ENCODE measurements at regions not wholly inside any gene's neighbourhood (a gene's known extent, or its start where the extent isn't known, plus 50 kb on each side); places are given as distances from the start of the nearest gene placed in this dataset.

- H3K27ac ChIP-seq (ENCODE audit: insufficient read depth in 1 of 2, low read depth in 1 of 2, low read length in 2 of 2, poor library complexity in 1 of 2, severe bottlenecking in 2 of 2), result no peak overlapping the region
- POLR2A ChIA-PET, result no interaction called here
- no peak for DNase-seq
- WGBS (ENCODE audit: insufficient coverage), result 94% methylated on average over 3 of the region's 4 CpGs
- CTCF ChIA-PET, result no interaction called here
- peaks cover 0 to 2% (median 0%) of the 10 kb centered on the region in 5 experiments for H3K9me3 ChIP-seq (ENCODE audit: control extremely low read depth in 1 of 5, control insufficient read depth in 4 of 5, insufficient read depth in 2 of 5, low read depth in 1 of 5, low read length in 4 of 5)
- H3K36me3 ChIP-seq (ENCODE audit: control insufficient read depth in 4 of 4, insufficient read depth in 4 of 4, low read length in 3 of 4), result no peaks in the 10 kb centered on the region
- H3K4me3 ChIP-seq (ENCODE audit: control insufficient read depth in 1 of 7, extremely low read depth in 1 of 7, insufficient read depth in 4 of 7, low read depth in 2 of 7, low read length in 6 of 7), result no peak overlapping the region
- H3K27me3 ChIP-seq (replicated peaks in 2 of 5; ENCODE audit: control insufficient read depth in 4 of 5, insufficient read depth in 5 of 5, low read length in 4 of 5), result no peaks in the 10 kb centered on the region
- H3K4me1 ChIP-seq (ENCODE audit: control extremely low read depth in 1 of 4, control insufficient read depth in 4 of 4, insufficient read depth in 4 of 4, low read length in 3 of 4), result no peaks in the 10 kb centered on the region
Observed at GRCh38 chr4:17189401-17189720, 290.9 kb upstream of the LDB2 start.

GRCh38 chr4:17188547-17189400 lies 290.3 kb upstream of the LDB2 start:
- Histone ChIP-seq H3K27me3 (replicated peaks in 2 of 5; ENCODE audit: control insufficient read depth in 4 of 5, insufficient read depth in 5 of 5, low read length in 4 of 5) (no peaks in the 10 kb centered on the region), H3K36me3 (ENCODE audit: control insufficient read depth in 4 of 4, insufficient read depth in 4 of 4, low read length in 3 of 4) (no peaks in the 10 kb centered on the region), H3K9me3 (ENCODE audit: control extremely low read depth in 1 of 5, control insufficient read depth in 4 of 5, insufficient read depth in 2 of 5, low read depth in 1 of 5, low read length in 4 of 5) (peaks cover 0 to 2% (median 0%) of the 10 kb centered on the region in 5 experiments), H3K4me1 (ENCODE audit: control extremely low read depth in 1 of 4, control insufficient read depth in 4 of 4, insufficient read depth in 4 of 4, low read length in 3 of 4) (no peaks in the 10 kb centered on the region), H3K27ac (ENCODE audit: insufficient read depth in 1 of 2, low read depth in 1 of 2, low read length in 2 of 2, poor library complexity in 1 of 2, severe bottlenecking in 2 of 2) (no peak overlapping the region), H3K4me3 (ENCODE audit: control insufficient read depth in 1 of 7, extremely low read depth in 1 of 7, insufficient read depth in 4 of 7, low read depth in 2 of 7, low read length in 6 of 7) (no peak overlapping the region)
- WGBS (ENCODE audit: insufficient coverage), result 93% methylated on average over 3 of the region's 4 CpGs
- CTCF ChIA-PET, result no interaction called here
- POLR2A ChIA-PET, result no interaction called here
- no peak for DNase-seq

DNA sequence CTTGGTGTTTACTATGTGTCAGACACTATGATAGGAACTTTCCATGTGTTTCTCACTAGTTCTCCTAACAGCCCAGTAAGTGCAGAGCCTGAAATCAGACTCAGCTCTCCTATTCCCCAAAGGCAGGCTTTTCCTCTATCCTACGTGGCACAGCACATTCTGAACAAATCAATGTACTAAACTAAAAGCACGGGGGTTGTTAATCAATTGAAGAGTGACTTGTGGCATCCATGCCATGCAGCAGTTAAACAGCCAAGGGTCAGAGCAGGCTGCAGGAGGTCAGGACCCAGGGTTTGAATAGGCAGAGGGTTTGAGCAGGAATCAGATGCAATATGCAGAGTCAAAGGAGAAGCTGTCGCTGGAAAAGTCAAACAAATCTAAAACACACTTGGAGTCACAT lies 289.7 kb upstream of the LDB2 start:
- CTCF ChIA-PET, result no interaction called here
- no peak overlapping the region for H3K27ac ChIP-seq (ENCODE audit: insufficient read depth in 1 of 2, low read depth in 1 of 2, low read length in 2 of 2, poor library complexity in 1 of 2, severe bottlenecking in 2 of 2)
- no peaks in the 10 kb centered on the region for H3K27me3 ChIP-seq (replicated peaks in 2 of 5; ENCODE audit: control insufficient read depth in 4 of 5, insufficient read depth in 5 of 5, low read length in 4 of 5)
- H3K36me3 ChIP-seq (ENCODE audit: control insufficient read depth in 4 of 4, insufficient read depth in 4 of 4, low read length in 3 of 4), result no peaks in the 10 kb centered on the region
- no peak for DNase-seq
- peaks cover 0 to 2% (median 0%) of the 10 kb centered on the region in 5 experiments for H3K9me3 ChIP-seq (ENCODE audit: control extremely low read depth in 1 of 5, control insufficient read depth in 4 of 5, insufficient read depth in 2 of 5, low read depth in 1 of 5, low read length in 4 of 5)
- no peak overlapping the region for H3K4me3 ChIP-seq (ENCODE audit: control insufficient read depth in 1 of 7, extremely low read depth in 1 of 7, insufficient read depth in 4 of 7, low read depth in 2 of 7, low read length in 6 of 7)
- H3K4me1 ChIP-seq (ENCODE audit: control extremely low read depth in 1 of 4, control insufficient read depth in 4 of 4, insufficient read depth in 4 of 4, low read length in 3 of 4), result no peaks in the 10 kb centered on the region
- WGBS (ENCODE audit: insufficient coverage), result 79% methylated on average over 2 of the region's 3 CpGs
- POLR2A ChIA-PET, result no interaction called here

- Histone ChIP-seq H3K36me3 (ENCODE audit: control insufficient read depth in 4 of 4, insufficient read depth in 4 of 4, low read length in 3 of 4) (no peaks in the 10 kb centered on the region), H3K27ac (ENCODE audit: insufficient read depth in 1 of 2, low read depth in 1 of 2, low read length in 2 of 2, poor library complexity in 1 of 2, severe bottlenecking in 2 of 2) (no peak overlapping the region), H3K27me3 (replicated peaks in 2 of 5; ENCODE audit: control insufficient read depth in 4 of 5, insufficient read depth in 5 of 5, low read length in 4 of 5) (no peaks in the 10 kb centered on the region), H3K9me3 (ENCODE audit: control extremely low read depth in 1 of 5, control insufficient read depth in 4 of 5, insufficient read depth in 2 of 5, low read depth in 1 of 5, low read length in 4 of 5) (peaks cover 0 to 2% (median 0%) of the 10 kb centered on the region in 5 experiments), H3K4me1 (ENCODE audit: control extremely low read depth in 1 of 4, control insufficient read depth in 4 of 4, insufficient read depth in 4 of 4, low read length in 3 of 4) (no peaks in the 10 kb centered on the region), H3K4me3 (ENCODE audit: control insufficient read depth in 1 of 7, extremely low read depth in 1 of 7, insufficient read depth in 4 of 7, low read depth in 2 of 7, low read length in 6 of 7) (no peak overlapping the region)
- no peak for DNase-seq
- 92% methylated on average over 3 of the region's 5 CpGs for WGBS (ENCODE audit: insufficient coverage)
- POLR2A ChIA-PET, result no interaction called here
- CTCF ChIA-PET, result no interaction called here
Observed at GRCh38 chr4:17187003-17187402, 288.6 kb upstream of the LDB2 start.

DNA sequence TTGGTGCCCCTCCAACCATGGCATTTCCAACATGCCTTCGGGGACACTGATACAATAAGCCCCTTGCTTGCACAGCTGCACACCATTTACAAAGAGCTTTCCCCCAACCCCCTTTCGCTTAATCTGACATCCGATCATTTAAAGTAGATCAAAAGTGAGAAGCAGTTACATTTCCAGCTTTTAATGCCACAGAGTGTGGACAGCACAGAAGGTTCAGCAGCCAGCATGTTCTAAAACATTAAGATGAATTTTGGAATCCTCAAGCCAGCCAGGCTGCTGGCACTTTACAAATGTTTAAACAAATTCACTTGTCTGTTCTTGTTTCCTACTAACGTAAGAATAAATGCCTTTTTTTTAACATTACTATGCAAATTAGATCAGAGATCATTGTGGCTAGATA lies 284.4 kb upstream of the LDB2 start:
- Histone ChIP-seq H3K36me3 (ENCODE audit: control insufficient read depth in 4 of 4, insufficient read depth in 4 of 4, low read length in 3 of 4) (no peaks in the 10 kb centered on the region), H3K27me3 (replicated peaks in 2 of 5; ENCODE audit: control insufficient read depth in 4 of 5, insufficient read depth in 5 of 5, low read length in 4 of 5) (no peaks in the 10 kb centered on the region), H3K9me3 (ENCODE audit: control extremely low read depth in 1 of 5, control insufficient read depth in 4 of 5, insufficient read depth in 2 of 5, low read depth in 1 of 5, low read length in 4 of 5) (no peaks in the 10 kb centered on the region), H3K27ac (ENCODE audit: insufficient read depth in 1 of 2, low read depth in 1 of 2, low read length in 2 of 2, poor library complexity in 1 of 2, severe bottlenecking in 2 of 2) (no peak overlapping the region), H3K4me3 (ENCODE audit: control insufficient read depth in 1 of 7, extremely low read depth in 1 of 7, insufficient read depth in 4 of 7, low read depth in 2 of 7, low read length in 6 of 7) (no peak overlapping the region), H3K4me1 (ENCODE audit: control extremely low read depth in 1 of 4, control insufficient read depth in 4 of 4, insufficient read depth in 4 of 4, low read length in 3 of 4) (no peaks in the 10 kb centered on the region)
- no peak for DNase-seq
- CTCF ChIA-PET, result no interaction called here
- POLR2A ChIA-PET, result no interaction called here
- WGBS (ENCODE audit: insufficient coverage), result 100% methylated on average over 3 of the region's 4 CpGs

DNA sequence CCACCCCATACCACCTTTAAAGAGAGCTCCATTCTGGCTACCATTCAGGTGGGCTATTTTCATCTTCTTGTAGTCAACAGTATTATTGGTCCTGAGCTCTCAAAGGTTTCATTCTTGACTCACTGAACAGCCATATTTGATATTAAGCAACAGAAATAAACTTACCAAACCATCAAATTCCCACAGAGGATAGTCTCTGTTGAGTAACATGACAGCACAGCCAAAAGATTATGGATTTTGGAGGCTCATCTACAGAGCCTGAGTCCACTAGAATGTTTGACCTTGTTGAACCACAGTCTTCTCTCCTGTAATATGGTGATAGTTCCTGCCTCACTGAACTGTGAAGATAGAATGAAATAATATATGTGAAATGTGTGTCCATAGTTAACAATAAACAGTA lies 276.3 kb upstream of the LDB2 start:
- ChIA-PET CTCF (no interaction called here), POLR2A (no interaction called here)
- Histone ChIP-seq H3K27ac (ENCODE audit: insufficient read depth in 1 of 2, low read depth in 1 of 2, low read length in 2 of 2, poor library complexity in 1 of 2, severe bottlenecking in 2 of 2) (no peak overlapping the region), H3K9me3 (ENCODE audit: control extremely low read depth in 1 of 5, control insufficient read depth in 4 of 5, insufficient read depth in 2 of 5, low read depth in 1 of 5, low read length in 4 of 5) (no peaks in the 10 kb centered on the region), H3K4me3 (ENCODE audit: control insufficient read depth in 1 of 7, extremely low read depth in 1 of 7, insufficient read depth in 4 of 7, low read depth in 2 of 7, low read length in 6 of 7) (no peak overlapping the region), H3K27me3 (replicated peaks in 2 of 5; ENCODE audit: control insufficient read depth in 4 of 5, insufficient read depth in 5 of 5, low read length in 4 of 5) (no peaks in the 10 kb centered on the region), H3K4me1 (ENCODE audit: control extremely low read depth in 1 of 4, control insufficient read depth in 4 of 4, insufficient read depth in 4 of 4, low read length in 3 of 4) (no peaks in the 10 kb centered on the region), H3K36me3 (ENCODE audit: control insufficient read depth in 4 of 4, insufficient read depth in 4 of 4, low read length in 3 of 4) (no peaks in the 10 kb centered on the region)
- no peak for DNase-seq

GRCh38 chr4:17173300-17173699 lies 274.9 kb upstream of the LDB2 start:
- Histone ChIP-seq H3K9me3 (ENCODE audit: control extremely low read depth in 1 of 5, control insufficient read depth in 4 of 5, insufficient read depth in 2 of 5, low read depth in 1 of 5, low read length in 4 of 5) (no peaks in the 10 kb centered on the region), H3K4me3 (ENCODE audit: control insufficient read depth in 1 of 7, extremely low read depth in 1 of 7, insufficient read depth in 4 of 7, low read depth in 2 of 7, low read length in 6 of 7) (no peak overlapping the region), H3K36me3 (ENCODE audit: control insufficient read depth in 4 of 4, insufficient read depth in 4 of 4, low read length in 3 of 4) (no peaks in the 10 kb centered on the region), H3K4me1 (ENCODE audit: control extremely low read depth in 1 of 4, control insufficient read depth in 4 of 4, insufficient read depth in 4 of 4, low read length in 3 of 4) (no peaks in the 10 kb centered on the region), H3K27ac (ENCODE audit: insufficient read depth in 1 of 2, low read depth in 1 of 2, low read length in 2 of 2, poor library complexity in 1 of 2, severe bottlenecking in 2 of 2) (no peak overlapping the region), H3K27me3 (replicated peaks in 2 of 5; ENCODE audit: control insufficient read depth in 4 of 5, insufficient read depth in 5 of 5, low read length in 4 of 5) (no peaks in the 10 kb centered on the region)
- CTCF ChIA-PET, result no interaction called here
- POLR2A ChIA-PET, result no interaction called here
- 83% methylated on average over 4 of the region's 5 CpGs for WGBS (ENCODE audit: insufficient coverage)
- DNase-seq, result no peak
